ENCODE measurements at regions not wholly inside any gene's neighbourhood (a gene's known extent, or its start where the extent isn't known, plus 50 kb on each side); places are given as distances from the start of the nearest gene placed in this dataset.

- CTCF ChIA-PET: no interaction called here
- POLR2A ChIA-PET: no interaction called here
- no peak for TF ChIP-seq CTCF (IDR thresholded peaks at IDR 0.05; ENCODE audit: insufficient read depth, low read depth, low read length)
Observed at GRCh38 chr6:48236375-48236774, 125.4 kb upstream of the PTCHD4 start.

GRCh38 chr6:48233063-48233462 lies 122.1 kb upstream of the PTCHD4 start:
- no peak for TF ChIP-seq CTCF (IDR thresholded peaks at IDR 0.05; ENCODE audit: insufficient read depth, low read depth, low read length)
- no peak for DNase-seq (ENCODE audit: low read depth)
- no peaks in the 10 kb centered on the region for H3K36me3 ChIP-seq (ENCODE audit: control insufficient read depth, insufficient read depth, low read length)
- POLR2A ChIA-PET: no interaction called here
- no peaks in the 10 kb centered on the region for H3K27me3 ChIP-seq (ENCODE audit: control insufficient read depth, insufficient read depth, low read length)
- no peak overlapping the region for H3K4me3 ChIP-seq (ENCODE audit: low read depth, low read length)
- CTCF ChIA-PET: no interaction called here

More at GRCh38 chr6:48236375-48236774, 125.4 kb upstream of the PTCHD4 start:
- no peak for DNase-seq (ENCODE audit: low read depth)
- Histone ChIP-seq H3K4me3 (ENCODE audit: low read depth, low read length) (no peak overlapping the region), H3K36me3 (ENCODE audit: control insufficient read depth, insufficient read depth, low read length) (no peaks in the 10 kb centered on the region), H3K27me3 (ENCODE audit: control insufficient read depth, insufficient read depth, low read length) (no peaks in the 10 kb centered on the region)

GRCh38 chr6:48229841-48230240 lies 118.8 kb upstream of the PTCHD4 start:
- Histone ChIP-seq H3K27me3 (ENCODE audit: control insufficient read depth, insufficient read depth, low read length) (no peaks in the 10 kb centered on the region), H3K36me3 (ENCODE audit: control insufficient read depth, insufficient read depth, low read length) (no peaks in the 10 kb centered on the region), H3K4me3 (ENCODE audit: low read depth, low read length) (no peak overlapping the region)
- no peak for TF ChIP-seq CTCF (IDR thresholded peaks at IDR 0.05; ENCODE audit: insufficient read depth, low read depth, low read length)
- ChIA-PET POLR2A (no interaction called here), CTCF (no interaction called here)
- DNase-seq (ENCODE audit: low read depth): no peak

GRCh38 chr6:48222241-48222640 lies 111.2 kb upstream of the PTCHD4 start:
- H3K36me3 ChIP-seq (ENCODE audit: control insufficient read depth, insufficient read depth, low read length): no peaks in the 10 kb centered on the region
- CTCF ChIA-PET: no interaction called here
- H3K27me3 ChIP-seq (ENCODE audit: control insufficient read depth, insufficient read depth, low read length): no peaks in the 10 kb centered on the region
- POLR2A ChIA-PET: no interaction called here
- DNase-seq (ENCODE audit: low read depth): no peak
- no peak for TF ChIP-seq CTCF (IDR thresholded peaks at IDR 0.05; ENCODE audit: insufficient read depth, low read depth, low read length)
- no peak overlapping the region for H3K4me3 ChIP-seq (ENCODE audit: low read depth, low read length)

- no peak overlapping the region for H3K4me3 ChIP-seq (ENCODE audit: low read depth, low read length)
- POLR2A ChIA-PET: no interaction called here
Observed at GRCh38 chr6:48213076-48213788, 102.2 kb upstream of the PTCHD4 start.

More at GRCh38 chr6:48213076-48213788, 102.2 kb upstream of the PTCHD4 start:
- DNase-seq (ENCODE audit: low read depth): no peak
- CTCF ChIA-PET: no interaction called here
- TF ChIP-seq CTCF (IDR thresholded peaks at IDR 0.05; ENCODE audit: insufficient read depth, low read depth, low read length): no peak
- H3K27me3 ChIP-seq (ENCODE audit: control insufficient read depth, insufficient read depth, low read length): no peaks in the 10 kb centered on the region; the same call in 1 of the 2 replicates
- no peaks in the 10 kb centered on the region for H3K36me3 ChIP-seq (ENCODE audit: control insufficient read depth, insufficient read depth, low read length)

Measured in BJ (cell line).